ENCODE measurements at regions not wholly inside any gene's neighbourhood (a gene's known extent, or its start where the extent isn't known, plus 50 kb on each side); places are given as distances from the start of the nearest gene placed in this dataset.

DNA sequence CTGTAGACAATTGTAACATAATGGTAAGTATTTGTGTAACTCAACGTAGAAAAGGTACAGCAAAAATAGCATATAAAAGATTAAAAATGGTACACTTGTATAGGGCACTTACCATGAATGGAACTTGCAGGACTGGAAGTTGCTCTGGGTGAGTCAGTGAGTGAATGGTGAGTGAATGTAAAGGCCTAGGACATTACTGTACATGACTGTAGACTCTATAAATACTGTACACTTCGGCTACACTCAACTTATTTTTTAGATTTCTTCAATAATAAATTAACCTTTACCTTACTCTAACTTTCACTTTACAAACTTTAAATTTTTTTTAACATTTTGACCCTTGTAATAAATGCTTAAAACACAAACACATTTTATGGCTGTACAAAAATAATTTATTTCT, 72.1 kb upstream of the FAM216B start:
- TF ChIP-seq RAD21 (IDR thresholded peaks at IDR 0.05; ENCODE audit: low read length) (no peak), CEBPB (IDR thresholded peaks at IDR 0.05; ENCODE audit: low read depth, low read length) (no peak), POLR2A (IDR thresholded peaks at IDR 0.05; ENCODE audit: low read depth, low read length) (no peak), MAFK (IDR thresholded peaks at IDR 0.05; ENCODE audit: low read depth, low read length) (no peak), BHLHE40 (IDR thresholded peaks at IDR 0.05; ENCODE audit: low read depth, low read length) (no peak), FOS (IDR thresholded peaks at IDR 0.05; ENCODE audit: low read depth, low read length) (no peak), NFE2L2 (IDR thresholded peaks at IDR 0.05; ENCODE audit: low read depth, low read length) (no peak), RCOR1 (IDR thresholded peaks at IDR 0.05; ENCODE audit: insufficient replicate concordance, low read length) (no peak)
- TF ChIP-seq, protein P1, sequence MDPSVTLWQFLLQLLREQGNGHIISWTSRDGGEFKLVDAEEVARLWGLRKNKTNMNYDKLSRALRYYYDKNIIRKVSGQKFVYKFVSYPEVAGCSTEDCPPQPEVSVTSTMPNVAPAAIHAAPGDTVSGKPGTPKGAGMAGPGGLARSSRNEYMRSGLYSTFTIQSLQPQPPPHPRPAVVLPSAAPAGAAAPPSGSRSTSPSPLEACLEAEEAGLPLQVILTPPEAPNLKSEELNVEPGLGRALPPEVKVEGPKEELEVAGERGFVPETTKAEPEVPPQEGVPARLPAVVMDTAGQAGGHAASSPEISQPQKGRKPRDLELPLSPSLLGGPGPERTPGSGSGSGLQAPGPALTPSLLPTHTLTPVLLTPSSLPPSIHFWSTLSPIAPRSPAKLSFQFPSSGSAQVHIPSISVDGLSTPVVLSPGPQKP (IDR thresholded peaks at IDR 0.05; ENCODE audit: borderline replicate concordance, low read depth, low read length) = no peak
- in situ Hi-C loops (cut with MboI; ENCODE audit: low sequenced_read_pairs) = no loop called here
- DNase-seq (no peak), ATAC-seq (ENCODE audit: low read depth) (no peak)
- no peak overlapping the region for H3K18ac ChIP-seq (ENCODE audit: low read depth, low read length)
- H3K4me3 ChIP-seq (ENCODE audit: insufficient read depth, low read depth, low read length) = no peak overlapping the region
- no peak overlapping the region for H2BK5ac ChIP-seq (ENCODE audit: low read depth, low read length, poor library complexity, severe bottlenecking)
- POLR2A ChIA-PET (ENCODE audit: unreplicated experiment) = no interaction called here
- 100% methylated on average over 1 of the region's 2 CpGs; no CpG with 5 or more reads in 1 of the 2 experiments for WGBS, 2 experiments (ENCODE audit: extremely low coverage in 2 of 2, insufficient read length in 1 of 2)
- no peak overlapping the region for H3K14ac ChIP-seq (replicated peaks; ENCODE audit: low read depth, low read length)
- H3K9me1 ChIP-seq (ENCODE audit: insufficient read depth, low read length) = no peaks in the 10 kb centered on the region
- intact Hi-C loops (cut with micrococcal nuclease) = no loop called here
- H2AFZ ChIP-seq (replicated peaks; ENCODE audit: low read length, poor library complexity) = no peak overlapping the region
- H3K23ac ChIP-seq (ENCODE audit: low read depth, low read length) = no peak overlapping the region
- CTCF ChIA-PET = no interaction called here
- no peak overlapping the region for H2AK5ac ChIP-seq (ENCODE audit: low read depth, low read length)
- no peaks in the 10 kb centered on the region for H4K20me1 ChIP-seq (ENCODE audit: insufficient read depth, low read length)
- no peak overlapping the region for H3K4ac ChIP-seq (ENCODE audit: low read depth, low read length)
- no peak overlapping the region for H4K91ac ChIP-seq (ENCODE audit: insufficient read depth, low read depth, low read length)
- H3K9ac ChIP-seq (ENCODE audit: low read depth, low read length) = no peak overlapping the region
- no peak overlapping the region for H3K27ac ChIP-seq (ENCODE audit: insufficient read depth, low read length)
- no peak overlapping the region for H4K5ac ChIP-seq (ENCODE audit: low read depth, low read length)
- dilution Hi-C loops (cut with HindIII; ENCODE audit: low sequenced_read_pairs, unreplicated experiment) = no loop called here
- no peaks in the 10 kb centered on the region for H3K27me3 ChIP-seq (ENCODE audit: control insufficient read depth, insufficient read depth, low read length)
- H3K79me1 ChIP-seq (ENCODE audit: low read depth in 1 of 2, low read length in 2 of 2) = no peaks in the 10 kb centered on the region
- no peak overlapping the region for H2BK20ac ChIP-seq (ENCODE audit: low read depth, low read length)
- no TSS peak for BruUV-seq (replicated peaks)
- H2BK120ac ChIP-seq (ENCODE audit: low read depth, low read length) = no peak overlapping the region
- H3K4me2 ChIP-seq (ENCODE audit: low read depth, low read length) = no peak overlapping the region
- H2BK15ac ChIP-seq (ENCODE audit: low read depth, low read length) = no peak overlapping the region
- H3K36me3 ChIP-seq (ENCODE audit: control insufficient read depth, insufficient read depth, low read length) = no peaks in the 10 kb centered on the region
- no peak overlapping the region for H3K56ac ChIP-seq (ENCODE audit: extremely low read depth, insufficient read depth, low read length)
- no peak overlapping the region for H4K8ac ChIP-seq (ENCODE audit: low read depth in 2 of 2, low read length in 2 of 2)
- H2AK9ac ChIP-seq (replicated peaks; ENCODE audit: low read depth, low read length, poor library complexity) = no peak overlapping the region
- peaks cover 4% of the 10 kb centered on the region for H3K4me1 ChIP-seq (ENCODE audit: control insufficient read depth, insufficient read depth, low read length)
- H3K9me3 ChIP-seq (ENCODE audit: control insufficient read depth, insufficient read depth, low read length) = no peaks in the 10 kb centered on the region

Data from IMR-90 (cell line).